Hepatocyte (in vitro differentiated cells): ENCODE measurements at regions not wholly inside any gene's neighbourhood (a gene's known extent, or its start where the extent isn't known, plus 50 kb on each side); places are given as distances from the start of the nearest gene placed in this dataset.
"Not testable (repeated sequence)": the region's sequence is repeated elsewhere in the genome, so short reads cannot be mapped to it uniquely, and the experiment has no call there.

ENCODE experiments used
- EZH2 ChIP-seq: fragments of 200-600 bp; sonication (generic); IDR thresholded peaks from 2 replicates; pipeline ENCODE4 v1.6.1; 2016; ENCODE audit warnings: antibody characterized with exemption, mild to moderate bottlenecking, borderline replicate concordance
- TF ChIP-seq, protein P1 (sequence below): fragments of 200-600 bp; sonication (generic); IDR thresholded peaks from 2 replicates; pipeline ENCODE4 v1.5.1; 2016; ENCODE audit warnings: antibody characterized with exemption, mild to moderate bottlenecking; ENCODE audit not compliant: poor library complexity

- TF ChIP-seq, protein P1, sequence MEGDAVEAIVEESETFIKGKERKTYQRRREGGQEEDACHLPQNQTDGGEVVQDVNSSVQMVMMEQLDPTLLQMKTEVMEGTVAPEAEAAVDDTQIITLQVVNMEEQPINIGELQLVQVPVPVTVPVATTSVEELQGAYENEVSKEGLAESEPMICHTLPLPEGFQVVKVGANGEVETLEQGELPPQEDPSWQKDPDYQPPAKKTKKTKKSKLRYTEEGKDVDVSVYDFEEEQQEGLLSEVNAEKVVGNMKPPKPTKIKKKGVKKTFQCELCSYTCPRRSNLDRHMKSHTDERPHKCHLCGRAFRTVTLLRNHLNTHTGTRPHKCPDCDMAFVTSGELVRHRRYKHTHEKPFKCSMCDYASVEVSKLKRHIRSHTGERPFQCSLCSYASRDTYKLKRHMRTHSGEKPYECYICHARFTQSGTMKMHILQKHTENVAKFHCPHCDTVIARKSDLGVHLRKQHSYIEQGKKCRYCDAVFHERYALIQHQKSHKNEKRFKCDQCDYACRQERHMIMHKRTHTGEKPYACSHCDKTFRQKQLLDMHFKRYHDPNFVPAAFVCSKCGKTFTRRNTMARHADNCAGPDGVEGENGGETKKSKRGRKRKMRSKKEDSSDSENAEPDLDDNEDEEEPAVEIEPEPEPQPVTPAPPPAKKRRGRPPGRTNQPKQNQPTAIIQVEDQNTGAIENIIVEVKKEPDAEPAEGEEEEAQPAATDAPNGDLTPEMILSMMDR: not testable (repeated sequence)
- not testable (repeated sequence) for TF ChIP-seq EZH2
Measured at GRCh38 chrY:26306630-26307385, 684.9 kb downstream of the CDY1 start.
